AG04449 (cell line): ENCODE measurements at regions not wholly inside any gene's neighbourhood (a gene's known extent, or its start where the extent isn't known, plus 50 kb on each side); places are given as distances from the start of the nearest gene placed in this dataset.

Source experiments
- CTCF ChIA-PET: fragments of 350-600 bp; formaldehyde crosslinking; extraction: SDS; loops from one replicate; lab custom pipeline; 2021; ENCODE audit warnings: antibody characterized with exemption; lab: Yijun Ruan, JAX
- POLR2A ChIA-PET: fragments of 400-600, 350-600 bp; formaldehyde crosslinking; extraction: SDS; loops from one replicate; lab custom pipeline; 2020; ENCODE audit warnings: antibody characterized with exemption, inconsistent platforms; lab: Yijun Ruan, JAX
- DNase-seq: peaks from one replicate; pipeline ENCODE4 v3.0.0-alpha.2; 2010; ENCODE audit warnings: low read depth, low spot score
- H3K4me3 ChIP-seq: 2 replicates; pipeline ENCODE4 v1.5.1; 2011; ENCODE audit warnings: low read depth, mild to moderate bottlenecking, control low read depth, low read length
- CTCF ChIP-seq: IDR thresholded peaks from one replicate; pipeline ENCODE4 v1.5.1; 2011; ENCODE audit warnings: mild to moderate bottlenecking, moderate library complexity, low read length, control low read depth, inconsistent platforms; ENCODE audit not compliant: insufficient read depth; ENCODE audit errors: missing control alignments

- no peak for TF ChIP-seq CTCF
Measured at GRCh38 chr1:93022580-93022979, 56.5 kb upstream of the MTF2 start.

GRCh38 chr1:93023281-93023680 is 55.8 kb upstream of the MTF2 start:
- no peak overlapping the region for H3K4me3 ChIP-seq
- POLR2A ChIA-PET = no interaction called here
- TF ChIP-seq CTCF = no peak
- no peak for DNase-seq
- CTCF ChIA-PET = interaction anchor here (0.6 to 2.9 kb wide), 13 partner anchors 10 to 821 kb away, joined by 3 to 24 read pairs (median 4); partner anchors contain the start of gene RPL5

More at GRCh38 chr1:93022580-93022979, 56.5 kb upstream of the MTF2 start:
- no peak overlapping the region for H3K4me3 ChIP-seq
- ChIA-PET POLR2A (no interaction called here), CTCF (interaction anchor here (0.5 to 2.9 kb wide), 11 partner anchors 9 to 822 kb away, joined by 3 to 24 read pairs (median 4); partner anchors contain the start of gene RPL5)
- no peak for DNase-seq

GRCh38 chr1:93025572-93025971 is 53.5 kb upstream of the MTF2 start:
- POLR2A ChIA-PET = no interaction called here
- TF ChIP-seq CTCF = no peak
- CTCF ChIA-PET = interaction anchor here (0.6 to 1.6 kb wide), 3 partner anchors 10 to 293 kb away, joined by 3 to 4 read pairs (median 3); no protein-coding TSS in a partner anchor
- DNase-seq = no peak
- H3K4me3 ChIP-seq = no peak overlapping the region

- no peak for TF ChIP-seq CTCF
- no peak overlapping the region for H3K4me3 ChIP-seq
- DNase-seq = no peak
- CTCF ChIA-PET = no interaction called here
- POLR2A ChIA-PET = no interaction called here
Measured at GRCh38 chr1:93028542-93028941, 50.5 kb upstream of the MTF2 start.
